ENCODE measurements at regions not wholly inside any gene's neighbourhood (a gene's known extent, or its start where the extent isn't known, plus 50 kb on each side); places are given as distances from the start of the nearest gene placed in this dataset.

DNA sequence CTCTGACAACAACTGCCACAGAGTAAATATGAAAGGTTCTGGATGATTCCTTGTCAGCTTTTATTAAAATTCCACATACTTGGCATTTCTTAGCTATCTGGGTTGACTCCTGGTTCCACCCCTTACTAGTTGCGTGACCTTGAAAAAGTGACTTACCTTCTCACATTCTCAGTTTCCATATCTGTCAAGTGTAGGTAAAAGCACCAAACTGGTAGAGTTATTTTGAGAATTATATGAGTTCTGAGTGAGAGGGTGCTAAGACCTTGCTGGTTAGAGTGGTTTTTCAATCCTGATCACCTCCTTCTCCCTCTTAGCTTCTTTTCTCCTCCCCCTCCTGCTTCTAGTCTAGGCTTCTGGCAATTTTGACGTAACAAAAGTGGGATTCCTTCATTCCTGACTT is 83.4 kb upstream of the ABCD3 start:
- no peak for TF ChIP-seq POLR2AphosphoS5 (IDR thresholded peaks at IDR 0.05; ENCODE audit: borderline replicate concordance, low read depth, low read length)
- no peak for TF ChIP-seq EZH2 (IDR thresholded peaks at IDR 0.05)
- TF ChIP-seq FOXP2 (optimal IDR thresholded peaks at IDR 0.05; ENCODE audit: control extremely low read depth, extremely low read length, insufficient read depth): no peak

Data from SK-N-MC (cell line).